HCT116 (cell line): ENCODE measurements at regions not wholly inside any gene's neighbourhood (a gene's known extent, or its start where the extent isn't known, plus 50 kb on each side); places are given as distances from the start of the nearest gene placed in this dataset.

ENCODE experiments used
- ATAC-seq: fragments of 200-7000 bp; cut with Tn5 transposase; 2 replicates; pipeline ENCODE4 v1.9.1; 2020; ENCODE audit warnings: mild to moderate bottlenecking, moderate library complexity
- BruUV-seq: library from RNA; stranded (reverse); fragments of 400-500 nt; replicated peaks from 2 replicates; lab custom pipeline; 2021; lab: Mats Ljungman, UMichigan
- CTCF ChIA-PET: fragments of 300-600 bp; sonication (Branson Sonifier 250); formaldehyde crosslinking; loops from one replicate; lab custom pipeline; 2021; ENCODE audit warnings: antibody characterized with exemption; lab: Charles Lee
- POLR2A ChIA-PET: fragments of 300-600, 350-600 bp; sonication (Branson Sonifier 250); formaldehyde crosslinking; loops from one replicate; lab custom pipeline; 2021; ENCODE audit warnings: antibody characterized with exemption; lab: Charles Lee
- RAD21 ChIA-PET, 2 experiments: fragments of 300-600 bp; sonication (Branson Sonifier 250); formaldehyde crosslinking; loops; one replicate each; lab custom pipeline; 2023; ENCODE audit warnings: low total read pairs in 2 of 2; ENCODE audit not compliant: uncharacterized antibody in 2 of 2, unreplicated experiment in 2 of 2, low non-redundant PET in 1 of 2; lab: Charles Lee
- DNase-seq: peaks from one replicate; pipeline ENCODE4 v3.0.0-alpha.2; 2010; ENCODE audit warnings: low read depth, low spot score
- H2AFZ ChIP-seq: fragments of 200-600 bp; shearing (Covaris generic), sonication (generic); 2 replicates; pipeline ENCODE4 v1.6.1; 2017; ENCODE audit warnings: low read depth, mixed run types, mixed read lengths, antibody characterized with exemption, low read length; ENCODE audit not compliant: poor library complexity, severe bottlenecking
- H3K27ac ChIP-seq: 2 replicates; pipeline ENCODE4 v1.5.1; 2012; ENCODE audit warnings: low read depth, low read length
- H3K27me3 ChIP-seq: fragments of 200-600 bp; sonication (generic); 2 replicates; pipeline ENCODE4 v1.6.1; 2016; ENCODE audit warnings: mixed run types, low read length, mixed read lengths; ENCODE audit not compliant: insufficient read depth
- H3K36me3 ChIP-seq, 2 experiments: fragments of 200-500 bp in 1 of 2; fragments of 200-600 bp in 1 of 2; sonication (Bioruptor generic) in 1 of 2; sonication (generic) in 1 of 2; 2 replicates each; pipeline versions ENCODE4 v1.5.1 to v1.6.1; 2014 to 2016; ENCODE audit warnings: low read length in 2 of 2, inconsistent platforms in 1 of 2, mixed read lengths in 1 of 2, mixed run types in 1 of 2; ENCODE audit not compliant: insufficient read depth in 2 of 2, control insufficient read depth in 1 of 2
- H3K4me1 ChIP-seq, 2 experiments: fragments of 200-600 bp in 1 of 2; sonication (generic) in 1 of 2; 2 replicates each; pipeline versions ENCODE4 v1.5.1 to v1.6.1; 2012 to 2017; ENCODE audit warnings: low read length in 2 of 2, inconsistent platforms in 1 of 2, mild to moderate bottlenecking in 1 of 2, mixed read lengths in 1 of 2, mixed run types in 1 of 2, moderate library complexity in 1 of 2; ENCODE audit not compliant: insufficient read depth in 2 of 2, control insufficient read depth in 1 of 2
- H3K4me2 ChIP-seq: fragments of 200-600 bp; sonication (generic); 2 replicates; pipeline ENCODE4 v1.6.1; 2017; ENCODE audit warnings: mixed run types, low read length, mixed read lengths
- H3K4me3 ChIP-seq, 2 experiments: fragments of 200-600 bp in 1 of 2; sonication (generic) in 1 of 2; replicated peaks in 1 of 2; 2 replicates each; pipeline ENCODE4 v1.5.1; 2011 to 2016; ENCODE audit warnings: low read length in 2 of 2, control low read depth in 1 of 2, low read depth in 1 of 2, mild to moderate bottlenecking in 1 of 2, mixed read lengths in 1 of 2, mixed run types in 1 of 2
- H3K79me2 ChIP-seq: fragments of 200-600 bp; sonication (generic); 2 replicates; pipeline ENCODE4 v1.6.1; 2017; ENCODE audit warnings: mild to moderate bottlenecking, mixed run types, low read length, moderate library complexity, mixed read lengths; ENCODE audit not compliant: insufficient read depth
- H3K9ac ChIP-seq: fragments of 200-600 bp; sonication (generic); 2 replicates; pipeline ENCODE4 v1.6.1; 2016; ENCODE audit warnings: low read length, mixed read lengths
- H3K9me2 ChIP-seq: fragments of 200-600 bp; sonication (generic), shearing (Covaris generic); 2 replicates; pipeline ENCODE4 v1.6.1; 2017; ENCODE audit warnings: mixed run types, mild to moderate bottlenecking, moderate library complexity; ENCODE audit not compliant: insufficient read depth
- H3K9me3 ChIP-seq, 2 experiments: fragments of 200-500 bp in 1 of 2; fragments of 200-600 bp in 1 of 2; sonication (Bioruptor generic) in 1 of 2; sonication (generic) in 1 of 2; 2 replicates each; pipeline ENCODE4 v1.6.1; 2014 to 2017; ENCODE audit warnings: low read length in 2 of 2, mixed read lengths in 2 of 2, inconsistent platforms in 1 of 2, low read depth in 1 of 2, mild to moderate bottlenecking in 1 of 2, mixed run types in 1 of 2, moderate library complexity in 1 of 2; ENCODE audit not compliant: control insufficient read depth in 1 of 2, insufficient read depth in 1 of 2
- H4K20me1 ChIP-seq: fragments of 200-600 bp; sonication (generic), shearing (Covaris generic); 2 replicates; pipeline ENCODE4 v1.6.1; 2017; ENCODE audit warnings: mixed run types, mild to moderate bottlenecking, moderate library complexity; ENCODE audit not compliant: insufficient read depth
- ATF3 ChIP-seq: IDR thresholded peaks from 2 replicates; pipeline ENCODE4 v1.6.1; 2012
- CBX3 ChIP-seq: IDR thresholded peaks from 2 replicates; pipeline ENCODE4 v1.6.1; 2012; ENCODE audit warnings: low read depth
- EZH2 ChIP-seq: fragments of 200-600 bp; sonication (generic); IDR thresholded peaks from 2 replicates; pipeline ENCODE4 v1.6.1; 2017; ENCODE audit warnings: antibody characterized with exemption, mixed run types
- EZH2phosphoT487 ChIP-seq: fragments of 200-600 bp; IDR thresholded peaks from 2 replicates; pipeline ENCODE4 v1.6.1; 2018; ENCODE audit warnings: antibody characterized with exemption, borderline replicate concordance
- FOSL1 ChIP-seq: IDR thresholded peaks from 2 replicates; pipeline ENCODE4 v1.6.1; 2012; ENCODE audit warnings: low read depth
- MAX ChIP-seq: IDR thresholded peaks from 2 replicates; pipeline ENCODE4 v1.6.1; 2012
- POLR2A ChIP-seq: IDR thresholded peaks from 2 replicates; pipeline ENCODE4 v1.7.0; 2011; ENCODE audit warnings: borderline replicate concordance; ENCODE audit not compliant: insufficient read depth, insufficient read length; ENCODE audit errors: extremely low read depth
- POLR2AphosphoS5 ChIP-seq: IDR thresholded peaks from 2 replicates; pipeline ENCODE4 v1.6.1; 2011; ENCODE audit warnings: mild to moderate bottlenecking, low read depth, low read length, moderate library complexity
- RAD21 ChIP-seq: IDR thresholded peaks from 2 replicates; pipeline ENCODE4 v1.6.1; 2012; ENCODE audit warnings: low read depth, mild to moderate bottlenecking
- SIN3A ChIP-seq: IDR thresholded peaks from 2 replicates; pipeline ENCODE4 v1.6.1; 2012; ENCODE audit warnings: low read depth
- SRF ChIP-seq: IDR thresholded peaks from 2 replicates; pipeline ENCODE4 v1.6.1; 2012; ENCODE audit warnings: low read depth
- TCF7L2 ChIP-seq: IDR thresholded peaks from 2 replicates; pipeline ENCODE4 v1.7.0; 2011; ENCODE audit warnings: borderline replicate concordance, inconsistent platforms; ENCODE audit not compliant: insufficient read depth, insufficient read length; ENCODE audit errors: extremely low read depth
- YY1 ChIP-seq: IDR thresholded peaks from 2 replicates; pipeline ENCODE4 v1.6.1; 2011; ENCODE audit warnings: low read length, low read depth, moderate library complexity, mild to moderate bottlenecking; ENCODE audit not compliant: insufficient replicate concordance; ENCODE audit errors: extremely low read depth
- ZBTB33 ChIP-seq: IDR thresholded peaks from 2 replicates; pipeline ENCODE4 v1.6.1; 2011; ENCODE audit warnings: mild to moderate bottlenecking, low read length, moderate library complexity; ENCODE audit not compliant: insufficient replicate concordance; ENCODE audit errors: extremely low read depth
- ZFX ChIP-seq: fragments of 450-650 bp; IDR thresholded peaks from 2 replicates; pipeline ENCODE4 v1.6.1; 2017
- intact Hi-C: fragments of 100-400 bp; cut with micrococcal nuclease; formaldehyde crosslinking; loops from 2 replicates; pipeline ENCODE4 v1.10.0; 2022

GRCh38 chr6:139680819-139681218 lies 306.4 kb upstream of the CITED2 start (continued):
- TF ChIP-seq CBX3 (no peak), ZBTB33 (no peak), ZFX (no peak), POLR2A (no peak)
- TF ChIP-seq, all 23 proteins: peak for 0

GRCh38 chr6:139679516-139680179 lies 305.2 kb upstream of the CITED2 start:
- no peak overlapping the region for H3K4me3 ChIP-seq
- no peaks in the 10 kb centered on the region for H3K36me3 ChIP-seq
- DNase-seq (no peak), ATAC-seq (no peak)
- no peak overlapping the region for H3K27ac ChIP-seq
- H3K9ac ChIP-seq: no peak overlapping the region
- BruUV-seq: no TSS peak
- intact Hi-C loops: no loop called here
- TF ChIP-seq MAX: no peak
- no peak for TF ChIP-seq POLR2AphosphoS5
- no peak for TF ChIP-seq EZH2
- no peak for TF ChIP-seq RAD21
- TF ChIP-seq YY1: no peak
- no peak for TF ChIP-seq SRF
- TF ChIP-seq ATF3: no peak
- TF ChIP-seq SIN3A: no peak
- TF ChIP-seq ZFX: no peak
- TF ChIP-seq EZH2phosphoT487: no peak
- TF ChIP-seq TCF7L2: no peak
- no peak for TF ChIP-seq ZBTB33
- TF ChIP-seq FOSL1: no peak
- ChIA-PET RAD21 (interaction anchor here in 1 of 2 experiments (0.6 kb wide), 1 partner anchor 50 kb away, joined by 3 read pairs; no protein-coding TSS in a partner anchor), CTCF (no interaction called here), POLR2A (no interaction called here)
- no peaks in the 10 kb centered on the region for H3K9me3 ChIP-seq
- H4K20me1 ChIP-seq: no peaks in the 10 kb centered on the region
- H3K79me2 ChIP-seq: no peaks in the 10 kb centered on the region
- no peak overlapping the region for H3K4me2 ChIP-seq
- H2AFZ ChIP-seq: no peak overlapping the region
- H3K27me3 ChIP-seq: no peaks in the 10 kb centered on the region
- no peaks in the 10 kb centered on the region for H3K4me1 ChIP-seq
- H3K9me2 ChIP-seq: no peaks in the 10 kb centered on the region
